ENCODE measurements at regions not wholly inside any gene's neighbourhood (a gene's known extent, or its start where the extent isn't known, plus 50 kb on each side); places are given as distances from the start of the nearest gene placed in this dataset.

DNA sequence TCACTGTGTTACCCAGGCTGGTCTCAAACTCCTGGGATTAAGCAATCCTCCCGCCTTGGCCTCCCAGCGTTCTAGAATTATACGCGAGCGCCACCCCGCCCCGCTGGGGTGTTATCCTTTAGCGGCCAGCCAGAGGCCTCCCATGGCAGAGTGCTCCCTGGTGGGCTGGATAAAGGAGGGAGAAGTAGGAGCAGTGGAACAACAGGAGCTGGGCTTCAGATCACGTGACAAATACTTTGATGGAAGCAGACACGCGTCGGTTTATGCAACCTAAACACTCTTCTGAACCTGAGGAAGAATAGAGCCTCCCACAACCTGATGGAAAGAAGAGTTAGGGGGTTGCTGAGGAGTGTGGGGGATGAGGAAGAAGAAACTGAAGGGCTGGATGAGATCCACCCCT is 2114.0 kb downstream of the TP53TG3F start:
- TF ChIP-seq SAFB2 (IDR thresholded peaks at IDR 0.05; ENCODE audit: borderline replicate concordance, low read depth, low read length, severe bottlenecking) (no peak), HMGN3 (IDR thresholded peaks at IDR 0.05; ENCODE audit: borderline replicate concordance, extremely low read depth, insufficient read length, low read depth, low read length) (no peak), CC2D1A (IDR thresholded peaks at IDR 0.05) (no peak)
- TF ChIP-seq, protein P1, sequence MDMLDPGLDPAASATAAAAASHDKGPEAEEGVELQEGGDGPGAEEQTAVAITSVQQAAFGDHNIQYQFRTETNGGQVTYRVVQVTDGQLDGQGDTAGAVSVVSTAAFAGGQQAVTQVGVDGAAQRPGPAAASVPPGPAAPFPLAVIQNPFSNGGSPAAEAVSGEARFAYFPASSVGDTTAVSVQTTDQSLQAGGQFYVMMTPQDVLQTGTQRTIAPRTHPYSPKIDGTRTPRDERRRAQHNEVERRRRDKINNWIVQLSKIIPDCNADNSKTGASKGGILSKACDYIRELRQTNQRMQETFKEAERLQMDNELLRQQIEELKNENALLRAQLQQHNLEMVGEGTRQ (CRISPR knock-in tag; IDR thresholded peaks at IDR 0.05) = no peak
- TF ChIP-seq, protein P2, sequence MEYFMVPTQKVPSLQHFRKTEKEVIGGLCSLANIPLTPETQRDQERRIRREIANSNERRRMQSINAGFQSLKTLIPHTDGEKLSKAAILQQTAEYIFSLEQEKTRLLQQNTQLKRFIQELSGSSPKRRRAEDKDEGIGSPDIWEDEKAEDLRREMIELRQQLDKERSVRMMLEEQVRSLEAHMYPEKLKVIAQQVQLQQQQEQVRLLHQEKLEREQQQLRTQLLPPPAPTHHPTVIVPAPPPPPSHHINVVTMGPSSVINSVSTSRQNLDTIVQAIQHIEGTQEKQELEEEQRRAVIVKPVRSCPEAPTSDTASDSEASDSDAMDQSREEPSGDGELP (CRISPR knock-in tag; IDR thresholded peaks at IDR 0.05; ENCODE audit: borderline replicate concordance) = no peak

All from K562 (cell line).